Fibroblast of mammary gland (primary cell): ENCODE measurements at regions not wholly inside any gene's neighbourhood (a gene's known extent, or its start where the extent isn't known, plus 50 kb on each side); places are given as distances from the start of the nearest gene placed in this dataset.

Experiments used
- DNase-seq: peaks from one replicate; pipeline ENCODE4 v3.0.0-alpha.2; 2010; ENCODE audit warnings: low read depth
- H3K4me3 ChIP-seq: 2 replicates; pipeline ENCODE4 v1.5.1; 2011; ENCODE audit warnings: low read depth, mild to moderate bottlenecking, low read length, moderate library complexity; ENCODE audit not compliant: control insufficient read depth
- CTCF ChIP-seq: conservative IDR thresholded peaks from 2 replicates; pipeline ENCODE4 v1.5.1; 2011; ENCODE audit warnings: low read depth, low read length, inconsistent platforms; ENCODE audit not compliant: control insufficient read depth, insufficient read depth

- TF ChIP-seq CTCF: no peak
- no peak overlapping the region for H3K4me3 ChIP-seq
- no peak for DNase-seq
These were observed 56.0 kb upstream of the LRPPRC start for GRCh38 chr2:44051593-44052347.

- H3K4me3 ChIP-seq: no peak overlapping the region
- no peak for TF ChIP-seq CTCF
- no peak for DNase-seq
These were observed 56.8 kb upstream of the LRPPRC start for GRCh38 chr2:44052584-44052983.

- DNase-seq: no peak
- no peak for TF ChIP-seq CTCF
- no peak overlapping the region for H3K4me3 ChIP-seq
These were observed 57.3 kb upstream of the LRPPRC start for GRCh38 chr2:44053052-44053451.

GRCh38 chr2:44053456-44053855 is 57.7 kb upstream of the LRPPRC start:
- no peak for TF ChIP-seq CTCF
- no peak overlapping the region for H3K4me3 ChIP-seq
- DNase-seq: no peak

GRCh38 chr2:44055229-44055628 is 59.4 kb upstream of the LRPPRC start:
- no peak for TF ChIP-seq CTCF
- H3K4me3 ChIP-seq: no peak overlapping the region
- DNase-seq: no peak

GRCh38 chr2:44055664-44056063 is 59.9 kb upstream of the LRPPRC start:
- H3K4me3 ChIP-seq: no peak overlapping the region
- TF ChIP-seq CTCF: no peak
- no peak for DNase-seq
